ENCODE measurements at regions not wholly inside any gene's neighbourhood (a gene's known extent, or its start where the extent isn't known, plus 50 kb on each side); places are given as distances from the start of the nearest gene placed in this dataset.

- no peak for TF ChIP-seq CTCF (conservative IDR thresholded peaks at IDR 0.05; ENCODE audit: low read depth, low read length)
- TF ChIP-seq NFE2L2 (IDR thresholded peaks at IDR 0.05; ENCODE audit: low read depth, low read length), result no peak
- TF ChIP-seq POLR2A (IDR thresholded peaks at IDR 0.05; ENCODE audit: low read depth, low read length), result no peak
- TF ChIP-seq MXI1 (IDR thresholded peaks at IDR 0.05; ENCODE audit: borderline replicate concordance, low read depth, low read length), result no peak
- no peak for TF ChIP-seq BHLHE40 (IDR thresholded peaks at IDR 0.05; ENCODE audit: low read depth, low read length)
- TF ChIP-seq SMC3 (IDR thresholded peaks at IDR 0.05; ENCODE audit: low read depth, low read length), result no peak
Measured at GRCh38 chr10:85293483-85293882, 965.1 kb downstream of the CCSER2 start.
